ENCODE measurements at regions not wholly inside any gene's neighbourhood (a gene's known extent, or its start where the extent isn't known, plus 50 kb on each side); places are given as distances from the start of the nearest gene placed in this dataset.
"Not testable (repeated sequence)": the region's sequence is repeated elsewhere in the genome, so short reads cannot be mapped to it uniquely, and the experiment has no call there.

DNA sequence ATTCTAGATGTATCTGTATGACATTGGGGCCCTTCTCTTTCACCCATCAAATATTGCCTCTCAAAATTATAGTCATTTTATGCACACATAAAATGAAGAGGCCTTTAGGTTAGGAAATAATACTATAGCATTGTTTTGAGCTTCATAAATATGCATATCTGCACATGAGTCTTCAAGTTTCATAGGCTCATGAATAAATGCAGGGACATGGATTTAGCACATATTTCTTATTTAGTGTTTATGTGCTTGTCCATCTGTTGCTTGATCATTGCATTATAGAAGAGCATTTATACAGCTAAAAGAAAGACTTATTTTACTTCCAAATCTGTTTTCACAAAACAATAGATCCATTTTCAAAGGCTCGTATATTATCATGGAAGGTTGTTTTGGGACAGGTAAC lies 455.8 kb downstream of the EPM2A start:
- Histone ChIP-seq H3K27me3 (ENCODE audit: insufficient read depth, low read length) (no peaks in the 10 kb centered on the region), H3K9me3 (ENCODE audit: insufficient read depth, low read depth, low read length) (no peaks in the 10 kb centered on the region), H3K27ac (ENCODE audit: low read length) (no peak overlapping the region), H3K9ac (ENCODE audit: low read depth, low read length) (no peak overlapping the region), H3K36me3 (ENCODE audit: insufficient read depth, low read depth, low read length) (no peaks in the 10 kb centered on the region), H3K4me3 (ENCODE audit: low read length) (no peak overlapping the region), H3K4me1 (ENCODE audit: insufficient read depth, low read length) (no peaks in the 10 kb centered on the region)

DNA sequence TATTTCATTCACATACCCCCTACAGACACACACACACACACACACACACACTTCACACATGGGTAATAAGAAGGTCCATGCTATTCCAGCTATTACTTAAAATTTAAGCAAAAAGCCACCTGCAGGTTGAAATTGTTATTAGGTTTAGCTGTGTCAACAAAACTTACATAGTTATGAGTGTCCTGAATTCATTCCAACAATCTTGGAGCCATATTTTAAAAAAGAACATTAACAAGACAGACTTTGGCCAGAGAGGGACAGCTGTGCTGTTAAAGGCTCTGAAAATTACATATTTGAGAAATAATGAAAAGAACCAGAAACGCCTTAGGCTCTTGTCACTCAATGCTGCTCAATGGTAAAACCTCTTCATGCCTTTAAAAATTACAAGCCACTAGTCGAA lies 455.3 kb downstream of the EPM2A start:
- Histone ChIP-seq H3K27me3 (ENCODE audit: insufficient read depth, low read length) (no peaks in the 10 kb centered on the region), H3K4me1 (ENCODE audit: insufficient read depth, low read length) (no peaks in the 10 kb centered on the region), H3K4me3 (ENCODE audit: low read length) (no peak overlapping the region), H3K27ac (ENCODE audit: low read length) (no peak overlapping the region), H3K9ac (ENCODE audit: low read depth, low read length) (no peak overlapping the region), H3K9me3 (ENCODE audit: insufficient read depth, low read depth, low read length) (no peaks in the 10 kb centered on the region), H3K36me3 (ENCODE audit: insufficient read depth, low read depth, low read length) (no peaks in the 10 kb centered on the region)

DNA sequence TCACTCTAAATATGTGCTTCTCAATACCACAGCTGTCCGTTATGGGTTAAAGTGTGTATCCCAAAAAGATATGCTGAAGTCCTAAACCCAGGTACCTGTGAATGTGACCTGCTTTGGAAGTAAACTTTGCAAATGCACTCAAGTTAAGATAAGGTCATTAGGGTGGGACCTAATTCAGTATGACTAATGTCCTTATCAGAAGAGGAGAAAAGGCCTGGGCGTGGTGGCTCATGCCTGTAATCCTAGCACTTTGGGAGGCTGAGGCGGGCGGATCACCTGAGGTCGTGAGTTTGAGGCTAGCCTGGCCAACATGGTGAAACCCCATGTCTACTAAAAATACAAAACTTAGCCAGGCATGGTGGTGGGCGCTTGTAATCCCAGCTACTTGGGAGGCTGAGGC lies 452.1 kb downstream of the EPM2A start:
- H3K9me3 ChIP-seq (ENCODE audit: insufficient read depth, low read depth, low read length); H3K4me3 ChIP-seq (ENCODE audit: low read length); H3K4me1 ChIP-seq (ENCODE audit: insufficient read depth, low read length); H3K9ac ChIP-seq (ENCODE audit: low read depth, low read length); H3K36me3 ChIP-seq (ENCODE audit: insufficient read depth, low read depth, low read length); H3K27ac ChIP-seq (ENCODE audit: low read length); H3K27me3 ChIP-seq (ENCODE audit: insufficient read depth, low read length): not testable (repeated sequence)

DNA sequence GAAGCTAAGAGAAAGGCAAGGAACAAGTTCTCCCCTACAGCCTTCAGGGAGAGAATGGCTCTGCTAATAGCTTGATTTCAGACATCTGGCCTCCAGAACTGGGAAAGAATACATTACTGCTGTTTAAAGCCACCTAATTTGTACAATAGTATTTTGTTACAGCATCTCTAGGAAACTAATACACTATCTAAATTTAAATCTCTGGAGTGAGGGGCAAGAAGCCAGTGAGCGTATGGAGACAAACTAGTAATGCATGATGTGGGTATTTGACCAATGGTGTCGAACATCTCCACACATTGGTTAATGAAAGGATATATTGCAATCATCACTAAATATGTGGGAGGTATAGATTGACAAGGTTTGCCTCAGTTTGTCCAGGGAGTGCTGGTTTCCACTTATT lies 451.5 kb downstream of the EPM2A start:
- H3K36me3 ChIP-seq (ENCODE audit: insufficient read depth, low read depth, low read length) = no peaks in the 10 kb centered on the region
- H3K4me1 ChIP-seq (ENCODE audit: insufficient read depth, low read length) = no peaks in the 10 kb centered on the region
- no peak overlapping the region for H3K4me3 ChIP-seq (ENCODE audit: low read length)
- H3K27ac ChIP-seq (ENCODE audit: low read length) = no peak overlapping the region
- no peaks in the 10 kb centered on the region for H3K9me3 ChIP-seq (ENCODE audit: insufficient read depth, low read depth, low read length)
- H3K27me3 ChIP-seq (ENCODE audit: insufficient read depth, low read length) = no peaks in the 10 kb centered on the region
- H3K9ac ChIP-seq (ENCODE audit: low read depth, low read length) = no peak overlapping the region

DNA sequence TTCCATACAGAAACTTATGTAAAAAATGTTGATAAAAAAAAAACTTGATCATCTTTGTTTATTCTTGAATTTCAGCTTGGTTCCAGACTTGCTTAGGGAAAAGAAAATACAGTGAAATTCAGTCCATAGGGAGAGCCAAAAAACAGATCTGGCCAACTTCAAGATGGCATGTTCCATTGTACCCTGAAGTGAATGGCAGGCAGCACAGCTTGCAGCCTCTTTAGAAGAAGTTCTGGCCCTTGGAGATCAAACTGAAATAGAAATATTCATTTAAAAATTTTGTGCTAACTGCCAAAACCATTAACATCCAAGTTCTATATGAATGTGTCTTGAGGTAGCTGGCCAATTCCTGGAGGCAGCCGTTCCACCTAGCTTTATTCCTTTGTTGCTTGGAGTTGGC lies 448.4 kb downstream of the EPM2A start:
- no peak overlapping the region for H3K27ac ChIP-seq (ENCODE audit: low read length)
- no peaks in the 10 kb centered on the region for H3K9me3 ChIP-seq (ENCODE audit: insufficient read depth, low read depth, low read length)
- no peak overlapping the region for H3K9ac ChIP-seq (ENCODE audit: low read depth, low read length)
- no peak overlapping the region for H3K4me3 ChIP-seq (ENCODE audit: low read length)
- no peaks in the 10 kb centered on the region for H3K27me3 ChIP-seq (ENCODE audit: insufficient read depth, low read length)
- H3K36me3 ChIP-seq (ENCODE audit: insufficient read depth, low read depth, low read length) = no peaks in the 10 kb centered on the region
- H3K4me1 ChIP-seq (ENCODE audit: insufficient read depth, low read length) = no peaks in the 10 kb centered on the region

DNA sequence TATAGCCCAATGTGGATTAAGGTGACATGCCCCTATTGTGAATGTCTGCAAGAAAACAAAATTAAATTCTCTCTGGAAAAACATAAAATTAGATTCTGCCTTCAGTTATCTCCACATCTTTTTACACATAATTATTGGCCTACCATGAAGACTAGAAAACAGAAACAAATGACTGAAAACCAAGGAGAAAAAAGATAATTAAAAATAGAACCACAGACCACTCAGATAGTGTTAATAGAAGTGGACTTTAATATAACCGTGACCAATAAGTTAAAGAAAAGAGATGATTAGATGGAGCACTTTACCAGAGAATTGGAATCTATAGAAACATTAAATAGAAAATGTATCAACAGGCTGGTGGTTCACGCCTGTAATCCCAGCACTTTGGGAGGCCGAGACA lies 445.7 kb downstream of the EPM2A start:
- Histone ChIP-seq H3K36me3 (ENCODE audit: insufficient read depth, low read depth, low read length) (no peaks in the 10 kb centered on the region), H3K4me3 (ENCODE audit: low read length) (no peak overlapping the region), H3K27me3 (ENCODE audit: insufficient read depth, low read length) (no peaks in the 10 kb centered on the region), H3K9ac (ENCODE audit: low read depth, low read length) (no peak overlapping the region), H3K9me3 (ENCODE audit: insufficient read depth, low read depth, low read length) (no peaks in the 10 kb centered on the region), H3K4me1 (ENCODE audit: insufficient read depth, low read length) (no peaks in the 10 kb centered on the region), H3K27ac (ENCODE audit: low read length) (no peak overlapping the region)

DNA sequence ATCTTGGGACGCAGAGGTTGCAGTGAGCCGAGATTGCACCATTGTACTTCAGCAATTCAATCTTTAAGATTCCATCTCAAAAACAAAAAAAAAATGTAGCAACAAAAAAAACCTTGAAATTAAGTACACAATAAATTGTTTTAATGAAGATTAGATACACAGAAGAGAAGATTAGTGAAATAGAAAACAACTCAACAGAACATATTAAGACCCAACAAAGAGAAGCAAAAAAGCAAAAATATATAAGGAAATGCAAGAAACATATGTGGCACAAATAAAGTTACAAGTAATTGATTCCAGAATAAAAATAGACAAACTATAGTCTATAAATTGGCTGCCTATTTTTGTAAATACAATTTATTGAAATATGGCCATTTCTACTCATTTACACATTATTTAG lies 445.2 kb downstream of the EPM2A start:
- Histone ChIP-seq H3K27me3 (ENCODE audit: insufficient read depth, low read length) (no peaks in the 10 kb centered on the region), H3K9ac (ENCODE audit: low read depth, low read length) (no peak overlapping the region), H3K4me3 (ENCODE audit: low read length) (no peak overlapping the region), H3K36me3 (ENCODE audit: insufficient read depth, low read depth, low read length) (no peaks in the 10 kb centered on the region), H3K4me1 (ENCODE audit: insufficient read depth, low read length) (no peaks in the 10 kb centered on the region), H3K9me3 (ENCODE audit: insufficient read depth, low read depth, low read length) (no peaks in the 10 kb centered on the region), H3K27ac (ENCODE audit: low read length) (no peak overlapping the region)

DNA sequence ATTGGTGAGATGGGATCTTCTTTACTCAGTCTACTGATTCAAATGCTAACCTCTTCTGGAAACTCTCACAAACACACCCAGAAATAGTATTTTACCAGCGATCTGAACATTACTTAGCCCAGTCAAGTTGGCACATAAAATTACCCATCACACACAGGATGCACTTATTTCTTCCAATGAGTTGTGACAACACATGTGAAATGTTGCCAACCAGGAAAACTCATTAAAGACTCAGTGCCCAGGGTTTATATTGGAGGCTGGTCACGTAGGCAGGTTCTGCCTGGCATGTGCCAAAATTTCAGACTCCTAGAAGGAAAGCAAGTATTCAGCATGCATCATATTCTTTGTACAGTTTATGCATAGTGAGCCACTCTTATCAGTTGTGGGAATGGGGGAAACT lies 443.3 kb downstream of the EPM2A start:
- Histone ChIP-seq H3K4me1 (ENCODE audit: insufficient read depth, low read length) (no peaks in the 10 kb centered on the region), H3K4me3 (ENCODE audit: low read length) (no peak overlapping the region), H3K27me3 (ENCODE audit: insufficient read depth, low read length) (no peaks in the 10 kb centered on the region), H3K9me3 (ENCODE audit: insufficient read depth, low read depth, low read length) (no peaks in the 10 kb centered on the region), H3K9ac (ENCODE audit: low read depth, low read length) (no peak overlapping the region), H3K36me3 (ENCODE audit: insufficient read depth, low read depth, low read length) (no peaks in the 10 kb centered on the region), H3K27ac (ENCODE audit: low read length) (no peak overlapping the region)

DNA sequence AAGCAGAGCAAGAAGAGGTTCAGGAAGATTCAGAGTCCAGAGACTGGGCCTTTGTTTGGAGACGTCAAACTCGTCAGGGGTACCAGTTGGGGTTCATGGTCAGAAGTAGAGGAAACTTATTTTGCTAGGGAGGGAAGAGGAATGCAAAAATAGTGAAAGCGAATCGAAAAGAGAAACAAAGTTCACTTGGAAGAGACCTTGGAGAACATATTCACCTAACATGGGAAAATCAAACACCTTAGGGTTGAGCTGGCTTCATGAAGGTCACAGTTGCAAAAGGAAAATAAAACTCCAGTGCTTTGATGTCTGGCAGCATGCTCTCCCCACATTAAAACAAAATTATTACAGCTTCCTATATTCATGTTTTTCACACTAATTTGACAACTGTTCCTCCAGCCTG lies 440.4 kb downstream of the EPM2A start:
- H3K27ac ChIP-seq (ENCODE audit: low read length) = no peak overlapping the region

DNA sequence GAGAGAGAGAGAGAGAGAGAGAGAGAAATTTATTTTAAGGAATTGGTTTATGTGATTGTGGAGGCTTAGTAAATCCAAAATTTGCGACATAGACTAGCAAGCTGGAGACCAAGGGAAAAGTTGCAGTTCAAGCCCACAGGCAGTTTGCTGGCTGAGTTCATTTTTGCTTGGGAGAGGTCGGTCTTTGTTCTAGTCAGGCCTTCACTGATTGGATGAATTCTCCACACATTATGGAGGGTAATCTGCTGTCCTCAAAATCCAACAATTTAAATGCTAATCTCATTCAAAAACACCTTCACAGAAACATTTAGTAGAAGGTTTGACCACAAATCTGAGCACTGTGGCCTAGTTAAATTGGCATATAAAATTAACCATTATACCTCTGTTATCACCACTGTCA lies 439.6 kb downstream of the EPM2A start:
- H3K4me1 ChIP-seq (ENCODE audit: insufficient read depth, low read length) = no peaks in the 10 kb centered on the region
- H3K9me3 ChIP-seq (ENCODE audit: insufficient read depth, low read depth, low read length) = no peaks in the 10 kb centered on the region
- H3K4me3 ChIP-seq (ENCODE audit: low read length) = no peak overlapping the region
- no peak overlapping the region for H3K9ac ChIP-seq (ENCODE audit: low read depth, low read length)
- no peak overlapping the region for H3K27ac ChIP-seq (ENCODE audit: low read length)
- no peaks in the 10 kb centered on the region for H3K36me3 ChIP-seq (ENCODE audit: insufficient read depth, low read depth, low read length)
- H3K27me3 ChIP-seq (ENCODE audit: insufficient read depth, low read length) = no peaks in the 10 kb centered on the region

More for the DNA sequence above, 440.4 kb downstream of the EPM2A start:
- no peaks in the 10 kb centered on the region for H3K4me1 ChIP-seq (ENCODE audit: insufficient read depth, low read length)
- H3K9ac ChIP-seq (ENCODE audit: low read depth, low read length) = no peak overlapping the region
- no peaks in the 10 kb centered on the region for H3K27me3 ChIP-seq (ENCODE audit: insufficient read depth, low read length)
- H3K36me3 ChIP-seq (ENCODE audit: insufficient read depth, low read depth, low read length) = no peaks in the 10 kb centered on the region
- no peak overlapping the region for H3K4me3 ChIP-seq (ENCODE audit: low read length)
- H3K9me3 ChIP-seq (ENCODE audit: insufficient read depth, low read depth, low read length) = no peaks in the 10 kb centered on the region

DNA sequence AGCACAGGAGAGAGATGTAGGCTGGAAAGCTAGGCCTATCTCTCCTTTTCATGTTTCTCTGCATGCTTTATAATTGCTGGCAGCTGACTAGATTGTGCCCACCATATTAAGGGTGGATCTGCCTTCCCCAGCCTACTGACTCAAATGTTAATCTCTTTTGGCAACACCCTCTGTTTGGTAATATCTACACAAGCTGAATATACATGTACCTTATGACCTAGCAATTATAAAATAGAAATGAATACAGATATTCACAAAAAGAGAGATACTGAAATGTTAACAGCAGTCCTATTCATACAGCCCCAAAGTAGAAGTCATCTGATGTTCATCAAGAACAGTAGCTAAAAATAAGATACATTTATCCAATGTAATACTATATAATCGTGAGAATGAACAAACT lies 429.6 kb downstream of the EPM2A start:
- Histone ChIP-seq H3K27me3 (ENCODE audit: insufficient read depth, low read length) (no peaks in the 10 kb centered on the region), H3K9ac (ENCODE audit: low read depth, low read length) (no peak overlapping the region), H3K36me3 (ENCODE audit: insufficient read depth, low read depth, low read length) (no peaks in the 10 kb centered on the region), H3K4me1 (ENCODE audit: insufficient read depth, low read length) (no peaks in the 10 kb centered on the region), H3K4me3 (ENCODE audit: low read length) (no peak overlapping the region), H3K9me3 (ENCODE audit: insufficient read depth, low read depth, low read length) (no peaks in the 10 kb centered on the region), H3K27ac (ENCODE audit: low read length) (no peak overlapping the region)

DNA sequence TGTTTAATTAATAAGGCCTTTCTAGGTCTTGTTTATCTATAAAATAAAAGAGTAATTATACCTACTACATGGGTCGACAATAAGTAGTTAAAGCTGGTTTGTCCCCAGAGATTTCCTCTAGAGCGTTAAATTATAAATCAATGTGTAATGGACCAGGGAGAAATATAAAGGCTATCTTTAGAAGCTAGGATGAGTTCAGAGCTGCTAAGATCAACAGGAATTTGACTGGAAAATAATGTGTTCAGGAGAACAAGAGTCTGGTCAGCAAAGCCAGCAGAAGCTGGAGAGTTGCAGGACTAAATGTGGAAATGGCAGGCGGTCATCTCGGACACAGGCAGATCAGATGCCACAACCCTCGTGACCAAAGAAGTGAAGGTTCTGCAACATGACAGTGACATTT lies 428.8 kb downstream of the EPM2A start:
- Histone ChIP-seq H3K4me3 (ENCODE audit: low read length) (no peak overlapping the region), H3K27me3 (ENCODE audit: insufficient read depth, low read length) (no peaks in the 10 kb centered on the region), H3K9me3 (ENCODE audit: insufficient read depth, low read depth, low read length) (no peaks in the 10 kb centered on the region), H3K27ac (ENCODE audit: low read length) (no peak overlapping the region), H3K4me1 (ENCODE audit: insufficient read depth, low read length) (no peaks in the 10 kb centered on the region), H3K36me3 (ENCODE audit: insufficient read depth, low read depth, low read length) (no peaks in the 10 kb centered on the region), H3K9ac (ENCODE audit: low read depth, low read length) (no peak overlapping the region)

All from iPS-20b (cell line).